ENCODE measurements at regions not wholly inside any gene's neighbourhood (a gene's known extent, or its start where the extent isn't known, plus 50 kb on each side); places are given as distances from the start of the nearest gene placed in this dataset.

- H3K4me1 ChIP-seq (ENCODE audit: control insufficient read depth, insufficient read depth, low read length), result no peaks in the 10 kb centered on the region
- DNase-seq (no peak), ATAC-seq (no peak)
- Mint-ChIP-seq H3K4me1 (no peaks in the 10 kb centered on the region), H3K27me3 (ENCODE audit: low read depth in 2 of 2) (no peaks in the 10 kb centered on the region), H3K27ac (no peak overlapping the region), H3K9me3 (peaks cover 0 to 7% of the 10 kb centered on the region in 2 donors), H3K36me3 (no peaks in the 10 kb centered on the region), H3K4me3 (no peak overlapping the region)
- H3K27me3 ChIP-seq (ENCODE audit: control insufficient read depth, insufficient read depth, low read length), result no peaks in the 10 kb centered on the region
- no peak for TF ChIP-seq CTCF (IDR thresholded peaks at IDR 0.05)
- WGBS (ENCODE audit: insufficient coverage), result 78% methylated on average over 1 of the region's 1 CpG
- H3K9me3 ChIP-seq (ENCODE audit: control insufficient read depth, insufficient read depth, low read length), result no peaks in the 10 kb centered on the region
- no peak overlapping the region for H3K4me3 ChIP-seq (ENCODE audit: low read length)
- no peak overlapping the region for H3K27ac ChIP-seq (ENCODE audit: low read length)
- intact Hi-C loops (cut with micrococcal nuclease), result no loop called here
- H3K36me3 ChIP-seq (ENCODE audit: control insufficient read depth, insufficient read depth, low read length), result no peaks in the 10 kb centered on the region
Observed at GRCh38 chrX:74085642-74086236, 218.2 kb upstream of the ZCCHC13 start.

GRCh38 chrX:74080165-74080564, 223.8 kb upstream of the ZCCHC13 start:
- Mint-ChIP-seq H3K36me3 (peaks cover 7% of the 10 kb centered on the region), H3K9me3 (peaks cover 3 to 9% of the 10 kb centered on the region in 2 donors), H3K27ac (no peak overlapping the region), H3K27me3 (ENCODE audit: low read depth in 2 of 2) (no peaks in the 10 kb centered on the region), H3K4me1 (no peaks in the 10 kb centered on the region), H3K4me3 (no peak overlapping the region)
- ATAC-seq, result no peak
- intact Hi-C loops (cut with micrococcal nuclease), result no loop called here
- Histone ChIP-seq H3K27me3 (ENCODE audit: control insufficient read depth, insufficient read depth, low read length) (no peaks in the 10 kb centered on the region), H3K36me3 (ENCODE audit: control insufficient read depth, insufficient read depth, low read length) (no peaks in the 10 kb centered on the region), H3K27ac (ENCODE audit: low read length) (no peak overlapping the region), H3K9me3 (ENCODE audit: control insufficient read depth, insufficient read depth, low read length) (peaks cover 5% of the 10 kb centered on the region), H3K4me1 (ENCODE audit: control insufficient read depth, insufficient read depth, low read length) (no peaks in the 10 kb centered on the region), H3K4me3 (ENCODE audit: low read length) (no peak overlapping the region)
- no peak for TF ChIP-seq CTCF (IDR thresholded peaks at IDR 0.05)
- DNase-seq, result no peak

GRCh38 chrX:74065831-74066390, 213.4 kb upstream of the XIST start:
- no peak for DNase-seq
- ATAC-seq, result no peak
- H3K27me3 Mint-ChIP-seq (ENCODE audit: low read depth in 2 of 2), result no peaks in the 10 kb centered on the region
- no peak overlapping the region for H3K4me3 Mint-ChIP-seq
- intact Hi-C loops (cut with micrococcal nuclease), result no loop called here
- Histone ChIP-seq H3K36me3 (ENCODE audit: control insufficient read depth, insufficient read depth, low read length) (no peaks in the 10 kb centered on the region), H3K27me3 (ENCODE audit: control insufficient read depth, insufficient read depth, low read length) (no peaks in the 10 kb centered on the region), H3K4me1 (ENCODE audit: control insufficient read depth, insufficient read depth, low read length) (no peaks in the 10 kb centered on the region), H3K27ac (ENCODE audit: low read length) (no peak overlapping the region), H3K4me3 (ENCODE audit: low read length) (no peak overlapping the region), H3K9me3 (ENCODE audit: control insufficient read depth, insufficient read depth, low read length) (peaks cover 3% of the 10 kb centered on the region)
- H3K9me3 Mint-ChIP-seq, result peaks cover 0 to under 1% of the 10 kb centered on the region in 2 donors
- peaks cover 0 to 10% of the 10 kb centered on the region in 2 donors for H3K4me1 Mint-ChIP-seq
- WGBS (ENCODE audit: insufficient coverage), result 98% methylated on average over 27 of the region's 27 CpGs
- no peak for TF ChIP-seq CTCF (IDR thresholded peaks at IDR 0.05)
- no peaks in the 10 kb centered on the region for H3K36me3 Mint-ChIP-seq
- H3K27ac Mint-ChIP-seq, result no peak overlapping the region
